ENCODE measurements at regions not wholly inside any gene's neighbourhood (a gene's known extent, or its start where the extent isn't known, plus 50 kb on each side); places are given as distances from the start of the nearest gene placed in this dataset.

- Mint-ChIP-seq H3K4me3 (ENCODE audit: unreplicated experiment) (no peak overlapping the region), H3K36me3 (ENCODE audit: insufficient read depth, unreplicated experiment) (no peaks in the 10 kb centered on the region), H3K4me1 (ENCODE audit: low read depth, unreplicated experiment) (no peaks in the 10 kb centered on the region), H3K27me3 (ENCODE audit: insufficient read depth, unreplicated experiment) (peaks cover 12% of the 10 kb centered on the region), H3K9me3 (ENCODE audit: unreplicated experiment) (no peaks in the 10 kb centered on the region), H3K27ac (ENCODE audit: unreplicated experiment) (no peak overlapping the region)
- ChIA-PET CTCF (interaction anchor here (0.6 kb wide), 2 partner anchors 16 to 350 kb away, joined by 3 read pairs; no protein-coding TSS in a partner anchor), POLR2A (no interaction called here)
- BruUV-seq (replicated peaks) = no TSS peak
- Histone ChIP-seq H3K4me1 (no peaks in the 10 kb centered on the region), H3K9me3 (no peaks in the 10 kb centered on the region), H3K36me3 (ENCODE audit: control insufficient read depth, insufficient read depth, low read length) (no peaks in the 10 kb centered on the region), H3K27me3 (replicated peaks; ENCODE audit: control insufficient read depth, insufficient read depth, low read length) (no peaks in the 10 kb centered on the region; the same call in 1 of the 2 replicates), H3K4me3 (ENCODE audit: low read depth, low read length) (no peak overlapping the region)
- TF ChIP-seq CTCF (IDR thresholded peaks at IDR 0.05; ENCODE audit: insufficient read depth in 1 of 2, low read depth in 1 of 2, low read length in 1 of 2, severe bottlenecking in 1 of 2, unreplicated experiment in 1 of 2) = no peak
- DNase-seq = no peak
- intact Hi-C loops (cut with micrococcal nuclease; ENCODE audit: unreplicated experiment) = loop anchor here (1.0 kb wide), 1 partner anchor 17 kb away; no protein-coding TSS in a partner anchor
Observed at GRCh38 chr2:41764919-41765318, 282.9 kb upstream of the PKDCC start.

GRCh38 chr2:41768310-41768709 lies 279.5 kb upstream of the PKDCC start:
- ChIA-PET CTCF (no interaction called here), POLR2A (no interaction called here)
- Mint-ChIP-seq H3K27ac (ENCODE audit: unreplicated experiment) (no peak overlapping the region), H3K9me3 (ENCODE audit: unreplicated experiment) (no peaks in the 10 kb centered on the region), H3K4me1 (ENCODE audit: low read depth, unreplicated experiment) (no peaks in the 10 kb centered on the region), H3K4me3 (ENCODE audit: unreplicated experiment) (no peak overlapping the region), H3K27me3 (ENCODE audit: insufficient read depth, unreplicated experiment) (peaks cover 15% of the 10 kb centered on the region), H3K36me3 (ENCODE audit: insufficient read depth, unreplicated experiment) (no peaks in the 10 kb centered on the region)
- Histone ChIP-seq H3K27me3 (replicated peaks; ENCODE audit: control insufficient read depth, insufficient read depth, low read length) (no peaks in the 10 kb centered on the region; the same call in 1 of the 2 replicates), H3K9me3 (no peaks in the 10 kb centered on the region), H3K4me1 (no peaks in the 10 kb centered on the region), H3K4me3 (ENCODE audit: low read depth, low read length) (no peak overlapping the region), H3K36me3 (ENCODE audit: control insufficient read depth, insufficient read depth, low read length) (no peaks in the 10 kb centered on the region)
- BruUV-seq (replicated peaks) = no TSS peak
- no peak for DNase-seq
- TF ChIP-seq CTCF (IDR thresholded peaks at IDR 0.05; ENCODE audit: insufficient read depth in 1 of 2, low read depth in 1 of 2, low read length in 1 of 2, severe bottlenecking in 1 of 2, unreplicated experiment in 1 of 2) = no peak
- intact Hi-C loops (cut with micrococcal nuclease; ENCODE audit: unreplicated experiment) = no loop called here

GRCh38 chr2:41771710-41772109 lies 276.1 kb upstream of the PKDCC start:
- no peak for DNase-seq
- Mint-ChIP-seq H3K27me3 (ENCODE audit: insufficient read depth, unreplicated experiment) (peaks cover 19% of the 10 kb centered on the region), H3K9me3 (ENCODE audit: unreplicated experiment) (peaks cover 9% of the 10 kb centered on the region), H3K4me3 (ENCODE audit: unreplicated experiment) (no peak overlapping the region), H3K4me1 (ENCODE audit: low read depth, unreplicated experiment) (no peaks in the 10 kb centered on the region), H3K27ac (ENCODE audit: unreplicated experiment) (no peak overlapping the region), H3K36me3 (ENCODE audit: insufficient read depth, unreplicated experiment) (no peaks in the 10 kb centered on the region)
- ChIA-PET CTCF (no interaction called here), POLR2A (no interaction called here)
- BruUV-seq (replicated peaks) = no TSS peak
- H3K36me3 ChIP-seq (ENCODE audit: control insufficient read depth, insufficient read depth, low read length) = no peaks in the 10 kb centered on the region
- no peak for TF ChIP-seq CTCF (IDR thresholded peaks at IDR 0.05; ENCODE audit: insufficient read depth in 1 of 2, low read depth in 1 of 2, low read length in 1 of 2, severe bottlenecking in 1 of 2, unreplicated experiment in 1 of 2)
- no peaks in the 10 kb centered on the region; the same call in 1 of the 2 replicates for H3K4me1 ChIP-seq
- no peaks in the 10 kb centered on the region; the same call in 1 of the 2 replicates for H3K27me3 ChIP-seq (replicated peaks; ENCODE audit: control insufficient read depth, insufficient read depth, low read length)
- intact Hi-C loops (cut with micrococcal nuclease; ENCODE audit: unreplicated experiment) = no loop called here
- H3K4me3 ChIP-seq (ENCODE audit: low read depth, low read length) = no peak overlapping the region
- H3K9me3 ChIP-seq = peaks cover 5% of the 10 kb centered on the region; the same call in 1 of the 2 replicates
